ENCODE measurements at regions not wholly inside any gene's neighbourhood (a gene's known extent, or its start where the extent isn't known, plus 50 kb on each side); places are given as distances from the start of the nearest gene placed in this dataset.
"Not testable (repeated sequence)": the region's sequence is repeated elsewhere in the genome, so short reads cannot be mapped to it uniquely, and the experiment has no call there.

- H3K36me3 ChIP-seq (ENCODE audit: insufficient read depth, low read length), result peaks cover 15% of the 10 kb centered on the region
- DNase-seq; H3K4me1 Mint-ChIP-seq; H3K27ac Mint-ChIP-seq; H3K9me3 ChIP-seq (ENCODE audit: low read length); POLR2A ChIA-PET; H3K27me3 ChIP-seq (ENCODE audit: insufficient read depth, low read length, poor library complexity, severe bottlenecking); H3K9me3 Mint-ChIP-seq; H3K4me1 ChIP-seq (ENCODE audit: insufficient read depth, low read length); H3K27ac ChIP-seq (ENCODE audit: low read depth, low read length); H3K4me3 Mint-ChIP-seq; H3K4me3 ChIP-seq (ENCODE audit: low read length); H3K27me3 Mint-ChIP-seq; CTCF ChIA-PET: not testable (repeated sequence)
- H3K36me3 Mint-ChIP-seq, result peaks cover 13 to 72% (median 21%) of the 10 kb centered on the region in 3 donors
These were observed 57.2 kb upstream of the ZNF746 start for GRCh38 chr7:149554821-149555220.

GRCh38 chr7:149553991-149554390 is 56.4 kb upstream of the ZNF746 start:
- H3K36me3 Mint-ChIP-seq, result peaks cover 13 to 73% (median 25%) of the 10 kb centered on the region in 3 donors
- POLR2A ChIA-PET, result not testable (repeated sequence)
- H3K36me3 ChIP-seq (ENCODE audit: insufficient read depth, low read length), result peaks cover 23% of the 10 kb centered on the region

GRCh38 chr7:149552799-149553198 is 55.2 kb upstream of the ZNF746 start:
- peak overlapping the region in 3 of 8 donors; percentile 7 to 87 (median 31) for H3K27ac Mint-ChIP-seq

More at GRCh38 chr7:149553991-149554390, 56.4 kb upstream of the ZNF746 start:
- DNase-seq; H3K27ac ChIP-seq (ENCODE audit: low read depth, low read length); H3K9me3 ChIP-seq (ENCODE audit: low read length); H3K27me3 Mint-ChIP-seq; H3K9me3 Mint-ChIP-seq; H3K4me1 Mint-ChIP-seq; H3K4me1 ChIP-seq (ENCODE audit: insufficient read depth, low read length); H3K27me3 ChIP-seq (ENCODE audit: insufficient read depth, low read length, poor library complexity, severe bottlenecking); H3K4me3 Mint-ChIP-seq; CTCF ChIA-PET; H3K27ac Mint-ChIP-seq; H3K4me3 ChIP-seq (ENCODE audit: low read length): not testable (repeated sequence)

More at GRCh38 chr7:149552799-149553198, 55.2 kb upstream of the ZNF746 start:
- ChIA-PET CTCF (no interaction called here), POLR2A (no interaction called here)
- H3K36me3 Mint-ChIP-seq, result peaks cover 18 to 75% (median 26%) of the 10 kb centered on the region in 3 donors
- no peaks in the 10 kb centered on the region for H3K9me3 Mint-ChIP-seq
- H3K4me3 Mint-ChIP-seq, result no peak overlapping the region
- Histone ChIP-seq H3K27me3 (ENCODE audit: insufficient read depth, low read length, poor library complexity, severe bottlenecking) (no peaks in the 10 kb centered on the region), H3K36me3 (ENCODE audit: insufficient read depth, low read length) (peaks cover 34% of the 10 kb centered on the region), H3K4me3 (ENCODE audit: low read length) (no peak overlapping the region), H3K27ac (ENCODE audit: low read depth, low read length) (no peak overlapping the region), H3K9me3 (ENCODE audit: low read length) (no peaks in the 10 kb centered on the region), H3K4me1 (ENCODE audit: insufficient read depth, low read length) (no peaks in the 10 kb centered on the region)
- H3K27me3 Mint-ChIP-seq, result no peaks in the 10 kb centered on the region
- no peaks in the 10 kb centered on the region for H3K4me1 Mint-ChIP-seq
- no peak for DNase-seq
